Right lobe of liver (tissue), 4 donors: ENCODE measurements at regions not wholly inside any gene's neighbourhood (a gene's known extent, or its start where the extent isn't known, plus 50 kb on each side); places are given as distances from the start of the nearest gene placed in this dataset.

Experiments
- CTCF ChIP-seq, 4 donors: fragments of 200-600 bp in 3 of 4; fragments of 450-650 bp in 1 of 4; IDR thresholded peaks; one replicate each; pipeline versions ENCODE4 v1.5.1 to v1.8.0; 2016 to 2022; ENCODE audit warnings: antibody characterized with exemption in 4 of 4, mild to moderate bottlenecking in 2 of 4
- POLR2A ChIP-seq: fragments of 450-650 bp; IDR thresholded peaks from one replicate; pipeline ENCODE4 v1.6.1; 2017; ENCODE audit warnings: antibody characterized with exemption, mild to moderate bottlenecking
- donor health status: DM: no; HTN: no; CAD: no.
- donor health status: DM: no; HTN: no; CAD: no.
- donor health status: DM: no; HTN: yes; CAD: no.

GRCh38 chr3:3499987-3500386 is 299.2 kb upstream of the LRRN1 start:
- no peak for TF ChIP-seq CTCF (IDR thresholded peaks at IDR 0.05)
- no peak for TF ChIP-seq POLR2A
